DMS53 treated with DMSO at 0.1 percent for 48 hours (cell line): ENCODE measurements at regions not wholly inside any gene's neighbourhood (a gene's known extent, or its start where the extent isn't known, plus 50 kb on each side); places are given as distances from the start of the nearest gene placed in this dataset.
"Not testable (repeated sequence)": the region's sequence is repeated elsewhere in the genome, so short reads cannot be mapped to it uniquely, and the experiment has no call there.

Experiments
- DNase-seq: peaks from one replicate; lab custom pipeline; 2025; ENCODE audit not compliant: unreplicated experiment; lab: John Stamatoyannopoulos, UW

DNA sequence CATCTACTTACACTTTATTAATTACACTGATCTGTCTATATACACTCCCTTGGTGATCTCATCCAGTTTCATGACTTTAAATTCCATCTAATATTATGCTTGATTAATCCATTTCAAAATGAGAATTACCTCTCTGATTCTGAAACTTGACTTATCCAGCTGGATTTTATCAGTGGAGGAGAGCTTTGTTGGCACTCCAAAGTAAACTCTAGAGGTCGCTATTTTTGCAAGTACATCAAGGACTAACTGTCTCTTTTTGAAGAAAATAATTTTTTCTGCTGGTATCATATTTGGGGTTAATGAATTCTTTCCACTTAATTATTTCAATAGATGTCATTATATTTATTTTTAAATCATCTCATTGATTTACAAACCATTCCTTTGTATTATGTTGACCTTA is 630.3 kb upstream of the MAN1A1 start:
- DNase-seq: no peak

GRCh38 chr6:119978274-119978889 is 628.8 kb upstream of the MAN1A1 start:
- DNase-seq: peak; percentile 20

GRCh38 chr6:119974430-119975159 is 625.0 kb upstream of the MAN1A1 start:
- no peak for DNase-seq

GRCh38 chr6:119966484-119966883 is 616.9 kb upstream of the MAN1A1 start:
- no peak for DNase-seq

DNA sequence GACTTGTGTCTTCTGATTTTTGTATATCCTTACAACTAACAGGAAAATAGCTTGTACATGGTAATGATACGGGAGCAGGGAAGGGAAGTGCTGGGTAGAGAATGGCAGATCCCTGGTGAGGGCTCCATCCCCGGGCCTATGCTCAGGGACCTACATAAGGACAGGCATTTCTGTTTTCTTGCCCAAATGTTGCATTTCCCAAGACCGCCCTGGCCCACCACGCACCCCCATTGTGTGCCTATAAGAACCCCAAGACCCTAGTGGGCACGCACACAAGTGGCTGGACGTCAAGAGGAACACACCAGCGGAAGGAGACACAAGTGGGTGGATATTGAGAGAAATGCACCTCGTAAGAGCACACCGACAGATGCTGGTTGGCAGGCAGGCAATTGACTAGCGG is 616.3 kb upstream of the MAN1A1 start:
- no peak for DNase-seq

DNA sequence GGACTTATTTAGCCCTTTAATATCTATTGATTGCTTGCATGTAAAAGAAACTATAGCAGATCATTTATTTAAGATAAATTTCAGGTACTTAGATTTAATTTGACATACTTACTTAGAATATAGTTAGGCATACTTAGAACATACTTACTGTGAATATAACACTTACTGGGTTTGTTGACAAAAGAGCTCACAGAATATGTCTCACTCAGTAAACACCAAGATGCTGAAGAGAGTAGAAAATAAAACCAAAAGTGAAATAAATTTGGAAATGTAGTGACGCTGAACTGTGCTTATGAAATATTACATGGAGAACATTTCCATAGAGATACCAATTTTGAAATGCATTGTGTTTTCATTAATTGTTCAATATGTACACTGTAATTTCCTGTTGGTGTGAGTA is 615.4 kb upstream of the MAN1A1 start:
- DNase-seq: no peak

- DNase-seq: no peak
Observed at GRCh38 chr6:119962505-119962904, 612.9 kb upstream of the MAN1A1 start.

GRCh38 chr6:119961450-119961849 is 611.9 kb upstream of the MAN1A1 start:
- DNase-seq: no peak

DNA sequence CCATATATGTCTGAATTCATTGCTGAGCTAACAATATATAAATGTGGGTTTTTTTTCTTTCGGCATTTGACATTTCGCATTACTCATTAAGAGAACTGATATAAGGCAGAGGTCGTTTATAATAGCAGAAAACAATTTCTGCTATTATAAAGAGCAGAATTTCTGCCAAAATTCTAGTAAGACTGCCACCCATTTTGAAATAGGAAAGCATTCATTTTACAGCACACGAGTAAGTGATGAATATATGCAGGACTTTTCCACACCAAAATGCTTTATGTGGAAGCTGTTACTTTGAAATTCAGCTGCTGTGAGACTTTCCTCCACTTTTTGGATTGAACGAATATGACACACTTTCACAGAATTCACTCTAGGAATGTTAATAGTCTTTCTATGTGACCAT is 610.9 kb upstream of the MAN1A1 start:
- no peak for DNase-seq

GRCh38 chr6:119960036-119960435 is 610.5 kb upstream of the MAN1A1 start:
- no peak for DNase-seq

GRCh38 chr6:119957195-119957594 is 607.6 kb upstream of the MAN1A1 start:
- DNase-seq: no peak

GRCh38 chr6:119952696-119953095 is 603.1 kb upstream of the MAN1A1 start:
- DNase-seq: no peak

DNA sequence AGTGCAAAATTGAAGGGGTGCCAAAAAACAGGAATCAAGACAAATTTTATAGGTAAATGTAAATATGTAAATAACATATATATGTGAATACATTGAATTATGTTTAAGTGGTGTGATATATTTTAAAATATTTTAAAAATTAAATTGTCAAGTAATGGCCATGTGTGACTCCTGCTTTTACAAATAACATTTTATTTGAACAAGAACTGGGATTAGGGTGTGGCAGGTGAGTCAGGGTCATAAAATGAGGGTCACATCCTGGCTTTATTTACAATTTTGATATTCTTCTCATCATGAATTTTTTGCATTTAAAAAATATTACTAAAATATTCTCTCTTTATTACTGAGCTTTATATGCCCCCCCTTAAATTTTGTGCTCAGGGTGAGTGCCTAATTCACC is 601.1 kb upstream of the MAN1A1 start:
- no peak for DNase-seq

DNA sequence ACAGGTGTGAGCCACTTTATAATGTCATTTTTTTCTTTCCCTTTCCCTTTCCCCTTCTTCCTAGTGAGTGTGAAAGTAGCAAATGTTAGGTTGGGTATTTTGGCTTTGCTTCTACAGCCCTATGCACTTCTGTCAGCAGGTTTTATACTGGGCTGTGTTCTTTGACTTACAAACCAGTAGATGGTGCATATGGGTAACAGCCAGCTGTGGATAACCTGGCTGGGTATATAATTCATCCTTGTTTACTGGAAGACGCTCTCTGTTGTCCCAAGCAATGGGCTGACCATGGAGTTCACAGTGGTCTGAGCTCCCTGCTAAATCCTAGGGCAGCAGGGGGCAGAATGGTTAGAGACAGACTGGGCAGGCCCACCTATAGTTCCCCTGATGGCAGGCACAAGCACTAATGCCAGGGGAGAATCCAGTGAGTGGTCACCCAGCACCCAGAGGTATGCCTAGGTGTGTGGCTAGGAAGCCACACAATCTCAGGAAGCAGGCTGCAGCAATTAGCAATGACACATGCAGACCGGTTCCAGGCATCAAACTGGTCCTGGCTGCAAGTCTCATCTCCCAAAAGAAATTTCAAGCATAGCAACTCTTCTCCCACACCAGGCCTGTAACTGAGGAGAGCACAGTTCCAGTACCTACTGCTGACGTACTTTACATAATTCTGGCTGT is 592.7 kb upstream of the MAN1A1 start:
- DNase-seq: no peak

- DNase-seq: no peak
Observed at GRCh38 chr6:119938752-119939151, 589.2 kb upstream of the MAN1A1 start.

- no peak for DNase-seq
Observed at GRCh38 chr6:119934816-119935215, 585.3 kb upstream of the MAN1A1 start.

GRCh38 chr6:119929121-119929520 is 579.6 kb upstream of the MAN1A1 start:
- DNase-seq: no peak

GRCh38 chr6:119924888-119925287 is 575.3 kb upstream of the MAN1A1 start:
- DNase-seq: not testable (repeated sequence)

DNA sequence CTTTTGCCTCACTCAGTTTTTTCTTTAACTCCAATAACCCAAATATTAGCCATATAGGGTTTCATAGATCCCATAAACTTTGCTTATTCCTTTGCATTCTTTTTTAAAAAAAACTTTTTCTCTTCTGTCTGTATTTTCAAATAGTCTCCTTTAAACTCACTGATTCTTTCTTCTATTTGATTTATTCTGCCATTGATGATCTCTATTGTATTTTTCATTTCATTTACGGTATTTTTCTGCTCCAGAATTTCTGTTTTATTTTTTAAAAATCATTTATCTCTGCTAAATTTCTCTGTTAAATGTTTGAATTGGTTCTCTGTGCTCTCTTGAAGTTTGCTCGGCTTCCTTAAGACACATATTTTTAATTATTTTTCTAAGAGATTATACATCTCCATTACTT is 573.3 kb upstream of the MAN1A1 start:
- DNase-seq: no peak

- no peak for DNase-seq
Observed at GRCh38 chr6:119921491-119922010, 572.0 kb upstream of the MAN1A1 start.

GRCh38 chr6:119917186-119917585 is 567.6 kb upstream of the MAN1A1 start:
- no peak for DNase-seq

- no peak for DNase-seq
Observed at GRCh38 chr6:119915971-119916370, 566.4 kb upstream of the MAN1A1 start.
